ENCODE measurements at regions not wholly inside any gene's neighbourhood (a gene's known extent, or its start where the extent isn't known, plus 50 kb on each side); places are given as distances from the start of the nearest gene placed in this dataset.

DNA sequence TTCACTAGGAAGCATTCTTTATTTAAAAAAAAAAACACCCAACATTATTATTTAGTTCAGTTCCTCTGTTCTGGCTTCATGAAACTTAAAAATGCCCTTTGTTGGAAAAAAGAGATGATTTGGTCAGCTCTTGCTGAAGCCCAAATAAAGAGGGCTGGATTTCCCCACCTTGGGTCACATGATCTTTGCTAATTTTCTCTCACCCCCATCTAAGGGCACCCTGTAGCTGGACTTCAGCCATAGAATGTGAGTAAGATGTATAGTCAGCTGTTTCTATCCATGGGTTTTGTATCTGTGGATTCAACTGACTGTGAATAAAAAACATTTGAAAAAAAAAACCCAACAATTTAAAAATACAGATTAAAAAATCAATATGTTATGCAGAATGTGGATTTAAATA lies 213.9 kb upstream of the SULF2 start:
- no peak for TF ChIP-seq TAF1 (IDR thresholded peaks at IDR 0.05; ENCODE audit: low read depth, low read length)
- TF ChIP-seq POLR2A (IDR thresholded peaks at IDR 0.05; ENCODE audit: low read depth, low read length): no peak
- no peak for TF ChIP-seq POLR2AphosphoS5 (IDR thresholded peaks at IDR 0.05; ENCODE audit: low read depth, low read length)
- no peak for TF ChIP-seq SPI1 (IDR thresholded peaks at IDR 0.05; ENCODE audit: low read depth, low read length)
